Mucosa of descending colon (tissue), 3 donors: ENCODE measurements at regions not wholly inside any gene's neighbourhood (a gene's known extent, or its start where the extent isn't known, plus 50 kb on each side); places are given as distances from the start of the nearest gene placed in this dataset.

ENCODE experiments used
- ATAC-seq: fragments of 200-7000 bp; cut with Tn5 transposase; one replicate; pipeline ENCODE4 v1.9.1; 2020; ENCODE audit warnings: mild to moderate bottlenecking, moderate library complexity
- DNase-seq, 3 donors: peaks; one replicate each; pipeline ENCODE4 v3.0.0-alpha.2; 2020
- H3K36me3 ChIP-seq: fragments of 200-600 bp; one replicate; pipeline ENCODE4 v1.8.0; 2021; ENCODE audit warnings: low read depth, mild to moderate bottlenecking
- H3K4me1 ChIP-seq: fragments of 200-600 bp; one replicate; pipeline ENCODE4 v1.8.0; 2021; ENCODE audit warnings: low read depth, mild to moderate bottlenecking
- H3K4me3 ChIP-seq: fragments of 200-600 bp; one replicate; pipeline ENCODE4 v1.8.0; 2021; ENCODE audit warnings: mild to moderate bottlenecking
- H3K9me3 ChIP-seq: fragments of 200-600 bp; one replicate; pipeline ENCODE4 v1.8.0; 2021; ENCODE audit warnings: mild to moderate bottlenecking
- intact Hi-C, 2 donors: fragments of 100-400 bp; cut with DNase I in 1 of 2; cut with micrococcal nuclease in 1 of 2; formaldehyde crosslinking; loops; one replicate each; pipeline versions ENCODE4 v1.11.0 to v1.11.1; 2022; cut with DNase I, micrococcal nuclease
- TF ChIP-seq, protein P1 (sequence below): fragments of 200-600 bp; IDR thresholded peaks from one replicate; pipeline ENCODE4 v1.8.0; 2022; ENCODE audit warnings: antibody characterized with exemption, mild to moderate bottlenecking
- donor health status: DM: no; HTN: no; CAD: no; lungs with moderate emphysema.
- donor health status: DM: no; HTN: no; CAD: no.
- donor health status: DM: no; HTN: yes; CAD: no.

DNA sequence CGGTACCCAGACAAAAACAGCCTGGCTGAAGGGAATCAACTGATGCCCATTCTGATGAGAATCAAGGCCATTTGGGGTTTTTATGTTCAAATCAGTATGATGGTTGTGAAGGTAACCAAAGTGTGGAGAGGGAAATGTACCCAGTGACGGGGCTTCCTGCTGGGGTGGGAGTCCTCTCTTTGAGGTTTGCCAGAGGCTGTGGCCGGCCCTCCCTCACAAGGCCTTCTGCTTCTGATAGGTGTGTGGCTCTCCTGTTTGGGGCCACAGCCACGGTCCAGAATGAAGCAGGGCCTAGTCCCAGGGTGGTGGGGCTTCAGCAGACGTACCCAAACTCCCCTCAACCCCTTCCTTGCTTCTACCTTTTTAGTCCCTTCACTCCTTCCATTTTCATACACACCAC lies 86.7 kb upstream of the NAA20 start:
- H3K36me3 ChIP-seq = no peaks in the 10 kb centered on the region
- intact Hi-C loops = no loop called here
- ATAC-seq (no peak), DNase-seq (no peak)
- no peaks in the 10 kb centered on the region for H3K9me3 ChIP-seq
- TF ChIP-seq, protein P1, sequence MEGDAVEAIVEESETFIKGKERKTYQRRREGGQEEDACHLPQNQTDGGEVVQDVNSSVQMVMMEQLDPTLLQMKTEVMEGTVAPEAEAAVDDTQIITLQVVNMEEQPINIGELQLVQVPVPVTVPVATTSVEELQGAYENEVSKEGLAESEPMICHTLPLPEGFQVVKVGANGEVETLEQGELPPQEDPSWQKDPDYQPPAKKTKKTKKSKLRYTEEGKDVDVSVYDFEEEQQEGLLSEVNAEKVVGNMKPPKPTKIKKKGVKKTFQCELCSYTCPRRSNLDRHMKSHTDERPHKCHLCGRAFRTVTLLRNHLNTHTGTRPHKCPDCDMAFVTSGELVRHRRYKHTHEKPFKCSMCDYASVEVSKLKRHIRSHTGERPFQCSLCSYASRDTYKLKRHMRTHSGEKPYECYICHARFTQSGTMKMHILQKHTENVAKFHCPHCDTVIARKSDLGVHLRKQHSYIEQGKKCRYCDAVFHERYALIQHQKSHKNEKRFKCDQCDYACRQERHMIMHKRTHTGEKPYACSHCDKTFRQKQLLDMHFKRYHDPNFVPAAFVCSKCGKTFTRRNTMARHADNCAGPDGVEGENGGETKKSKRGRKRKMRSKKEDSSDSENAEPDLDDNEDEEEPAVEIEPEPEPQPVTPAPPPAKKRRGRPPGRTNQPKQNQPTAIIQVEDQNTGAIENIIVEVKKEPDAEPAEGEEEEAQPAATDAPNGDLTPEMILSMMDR = no peak
- peaks cover 31% of the 10 kb centered on the region for H3K4me1 ChIP-seq
- H3K4me3 ChIP-seq = no peak overlapping the region

DNA sequence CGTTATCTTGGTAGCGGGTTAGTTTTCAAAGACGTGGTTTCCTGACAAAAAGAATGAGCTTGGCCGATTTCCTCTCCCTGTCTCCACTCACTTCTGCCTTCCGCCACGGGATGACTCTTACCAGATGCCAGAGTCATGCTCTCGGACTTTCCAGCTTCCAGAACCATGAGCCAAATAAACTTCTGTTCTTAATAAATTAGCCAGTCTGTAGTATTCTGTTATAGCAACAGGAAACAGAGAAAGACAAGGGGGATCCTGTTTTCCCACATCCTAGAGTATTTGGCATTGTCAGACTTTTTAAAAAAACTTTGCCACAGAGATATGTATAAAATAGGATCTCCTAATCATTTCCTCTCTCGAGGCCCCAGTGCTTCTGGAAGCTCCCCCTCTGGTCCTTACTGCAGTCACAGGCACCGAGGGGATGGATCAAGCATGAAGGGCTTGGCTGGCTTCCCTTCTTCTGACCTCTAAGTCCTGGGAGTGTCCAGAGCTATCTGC lies 84.9 kb upstream of the NAA20 start:
- DNase-seq (no peak), ATAC-seq (no peak)
- peaks cover 42% of the 10 kb centered on the region for H3K4me1 ChIP-seq
- H3K4me3 ChIP-seq = no peak overlapping the region
- TF ChIP-seq, protein P1 = no peak
- no peaks in the 10 kb centered on the region for H3K36me3 ChIP-seq
- H3K9me3 ChIP-seq = no peaks in the 10 kb centered on the region
- intact Hi-C loops = no loop called here

DNA sequence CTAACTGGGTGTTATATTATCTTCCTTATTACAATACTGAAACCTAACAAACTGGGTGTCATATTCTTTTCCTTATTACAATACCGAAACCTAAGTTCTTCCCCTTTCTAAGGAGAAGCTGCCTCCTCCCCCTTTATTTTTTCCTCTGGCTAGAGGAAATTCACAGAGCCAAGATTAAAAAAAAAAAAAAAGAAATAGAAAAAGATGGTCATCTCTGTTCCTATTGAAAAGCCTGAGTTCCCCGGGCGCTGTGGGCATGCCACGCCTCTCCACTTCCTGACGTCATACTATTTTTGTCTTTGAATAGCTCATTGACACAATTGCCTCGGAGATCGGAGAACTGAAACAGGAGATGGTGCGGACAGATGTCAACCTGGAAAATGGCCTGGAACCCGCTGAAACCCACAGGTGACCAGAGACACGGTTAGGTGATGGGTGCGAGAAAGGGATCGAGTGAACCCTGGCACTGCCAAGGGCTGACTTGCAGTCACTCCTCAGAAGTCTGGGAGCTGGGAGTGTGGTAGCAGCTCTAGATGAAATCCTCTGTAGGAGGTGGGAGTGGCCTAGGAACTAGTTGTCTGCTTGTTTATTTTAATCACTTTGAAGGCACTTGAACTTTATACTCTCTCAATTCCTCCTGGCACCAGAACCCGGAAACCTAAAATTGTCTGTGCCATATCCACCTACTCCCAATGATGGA lies 82.2 kb upstream of the NAA20 start:
- ATAC-seq (peak; percentile 90), DNase-seq (peak; percentile 66 to 92 (median 73))
- no peaks in the 10 kb centered on the region for H3K36me3 ChIP-seq
- no peaks in the 10 kb centered on the region for H3K9me3 ChIP-seq
- intact Hi-C loops = no loop called here
- peaks cover 33% of the 10 kb centered on the region for H3K4me1 ChIP-seq
- TF ChIP-seq, protein P1 = no peak
- H3K4me3 ChIP-seq = no peak overlapping the region

DNA sequence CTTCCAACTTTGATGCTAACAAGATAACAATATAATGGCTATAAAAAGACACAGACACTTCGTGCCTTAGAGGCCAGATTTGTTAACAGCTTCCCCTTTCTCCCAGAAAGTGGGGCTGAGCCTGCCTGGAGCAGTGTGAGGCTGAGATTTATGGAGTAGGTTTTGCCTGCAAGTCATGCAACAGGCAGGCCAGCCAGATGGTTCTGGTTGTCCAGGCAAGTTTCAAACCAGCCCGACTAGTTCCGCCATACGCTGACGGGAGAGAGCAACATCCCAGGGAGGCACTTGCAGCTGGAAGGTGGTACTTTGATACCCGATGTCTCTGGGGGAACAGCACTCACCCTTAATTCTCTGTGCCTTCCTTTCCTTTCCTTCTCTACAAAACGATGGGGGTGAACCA lies 81.3 kb upstream of the NAA20 start:
- intact Hi-C loops = no loop called here
- ATAC-seq (peak; percentile 69), DNase-seq (peak; percentile 75 to 76 (median 76))
- TF ChIP-seq, protein P1 = no peak
- Histone ChIP-seq H3K4me3 (no peak overlapping the region), H3K9me3 (no peaks in the 10 kb centered on the region), H3K36me3 (no peaks in the 10 kb centered on the region), H3K4me1 (peaks cover 33% of the 10 kb centered on the region)

DNA sequence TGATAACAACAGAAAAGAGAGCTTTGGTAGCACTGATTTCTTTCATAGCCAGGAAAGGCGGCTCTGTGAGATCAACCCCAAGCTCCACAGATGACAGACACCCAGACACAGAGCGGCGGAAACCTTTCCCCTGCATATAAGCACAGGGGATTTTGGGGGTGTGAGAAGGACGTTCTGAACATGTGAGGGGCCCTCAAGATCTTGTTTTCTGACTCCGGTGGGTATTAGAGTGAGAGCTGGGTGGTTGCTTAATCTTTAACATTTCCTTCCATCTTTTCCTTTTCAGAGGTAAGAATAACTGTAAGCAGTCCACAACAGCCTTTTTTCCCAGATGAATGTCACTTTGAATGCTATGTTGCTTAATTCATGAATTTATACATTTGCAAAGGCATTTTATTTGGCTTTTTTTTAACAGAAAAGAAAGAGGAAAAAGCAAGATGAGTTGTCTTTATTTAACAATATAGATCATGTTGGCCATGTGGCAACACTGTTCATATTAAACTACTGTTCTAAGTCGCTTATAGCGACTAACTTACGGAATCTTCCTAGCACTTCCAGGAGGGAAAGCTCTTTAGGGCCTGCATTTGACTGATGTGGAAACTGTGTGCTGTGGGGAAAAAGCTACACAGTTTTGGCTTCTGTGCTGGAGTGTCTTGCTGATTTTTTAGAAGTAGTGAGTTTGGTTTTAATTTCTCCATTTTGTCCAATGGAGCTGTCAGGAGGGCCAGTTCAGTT lies 80.5 kb upstream of the NAA20 start:
- Histone ChIP-seq H3K4me1 (peaks cover 33% of the 10 kb centered on the region), H3K9me3 (no peaks in the 10 kb centered on the region), H3K36me3 (no peaks in the 10 kb centered on the region), H3K4me3 (no peak overlapping the region)
- TF ChIP-seq, protein P1 = no peak
- intact Hi-C loops = no loop called here
- ATAC-seq (no peak), DNase-seq (no peak)
